NCI-H2029 treated with DMSO at 0.1 percent for 48 hours (cell line): ENCODE measurements at regions not wholly inside any gene's neighbourhood (a gene's known extent, or its start where the extent isn't known, plus 50 kb on each side); places are given as distances from the start of the nearest gene placed in this dataset.

Source experiments
- DNase-seq: peaks from one replicate; lab custom pipeline; 2025; lab: John Stamatoyannopoulos, UW

DNA sequence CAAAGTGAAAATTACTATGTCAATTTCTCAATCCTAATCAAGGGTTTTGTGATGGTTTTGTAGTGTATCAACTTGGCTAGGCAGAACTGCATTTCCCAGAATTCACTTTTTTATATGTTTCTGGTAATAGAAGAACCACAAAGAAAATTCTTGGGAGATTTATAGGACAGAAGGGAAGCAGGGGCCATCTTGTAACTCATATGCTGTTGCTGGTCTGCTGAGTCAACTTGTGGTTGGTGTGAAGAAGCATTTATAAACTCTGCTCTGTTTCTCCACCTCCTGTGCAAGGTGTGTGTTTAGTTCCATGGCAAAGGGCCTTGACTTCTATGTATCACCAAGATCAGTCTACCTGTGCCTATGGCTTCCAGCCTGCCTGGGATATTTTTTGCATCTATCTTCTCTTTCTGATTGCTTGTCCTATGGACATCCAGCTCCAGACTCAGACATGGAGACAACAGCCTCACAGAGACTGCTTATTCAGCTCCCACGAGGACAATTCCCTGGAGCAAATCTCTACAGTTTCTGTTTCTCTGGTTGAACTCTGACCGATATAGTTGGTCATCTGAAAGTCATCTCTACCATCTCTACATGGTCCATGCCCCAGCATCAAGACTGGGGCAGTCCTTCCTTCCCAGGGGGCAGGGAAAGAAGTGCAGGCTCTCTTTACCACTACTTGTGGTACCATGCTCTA, 364.3 kb upstream of the DDHD1 start:
- no peak for DNase-seq

DNA sequence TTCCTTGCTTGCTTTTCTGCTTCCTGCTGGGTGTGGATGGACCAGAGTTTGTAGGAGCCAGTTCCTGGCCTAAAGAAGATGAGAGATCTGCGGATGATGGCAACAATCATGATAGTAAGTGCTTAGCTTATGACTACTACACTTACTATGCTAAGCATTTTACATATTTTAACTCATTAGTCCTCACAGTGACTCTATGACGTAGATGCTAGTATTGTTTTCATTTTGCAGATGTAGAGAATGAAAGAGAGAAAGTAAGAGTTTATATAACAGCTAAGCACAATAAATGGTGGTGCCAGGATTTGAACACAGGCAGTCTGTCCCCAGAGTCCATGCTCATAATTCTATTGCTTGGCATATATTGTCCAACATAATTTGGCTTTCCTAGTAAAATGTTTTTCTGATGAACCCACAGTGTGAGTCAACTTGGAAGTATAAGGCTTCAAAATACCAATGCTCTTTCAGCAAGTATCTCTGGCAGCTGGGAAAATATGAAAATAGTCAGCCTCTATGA, 363.2 kb upstream of the DDHD1 start:
- no peak for DNase-seq

DNA sequence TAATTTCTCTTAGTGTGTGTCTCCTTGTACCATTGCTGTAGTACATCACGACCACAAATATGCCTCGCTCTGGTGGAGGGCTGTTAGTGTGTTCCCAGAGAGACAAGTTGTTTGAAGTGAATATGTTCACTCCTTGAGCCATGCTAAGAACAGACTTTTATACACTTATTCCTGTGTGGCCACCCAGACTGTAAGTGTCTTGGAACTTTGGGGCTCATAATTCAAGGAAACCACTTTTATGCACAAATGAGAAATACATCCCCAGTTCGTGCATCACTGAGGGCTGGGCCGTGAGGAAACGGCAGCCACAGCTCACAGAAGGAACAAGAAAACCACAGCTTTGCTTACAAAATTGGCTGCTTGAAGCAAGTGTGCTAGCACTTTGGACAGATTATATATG, 362.2 kb upstream of the DDHD1 start:
- DNase-seq = no peak

DNA sequence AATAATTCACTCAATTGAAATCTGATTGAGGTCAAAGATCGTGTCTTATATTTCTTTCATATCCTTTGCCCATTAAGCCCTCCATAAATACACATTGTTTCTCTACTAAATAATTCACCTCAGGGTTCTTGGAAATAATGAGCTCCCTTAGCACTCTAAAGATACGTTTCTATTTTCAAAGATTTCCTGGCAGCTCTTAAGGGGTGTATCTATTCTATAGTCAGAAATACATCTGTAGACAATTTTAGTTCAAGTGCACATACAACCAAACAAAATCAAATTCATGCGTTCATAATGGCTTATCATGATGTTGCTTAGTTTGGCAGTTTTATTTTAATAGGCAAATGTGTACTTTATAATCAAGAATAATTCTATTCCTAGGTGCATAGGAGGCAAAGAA, 361.1 kb upstream of the DDHD1 start:
- DNase-seq = no peak

GRCh38 chr14:53510281-53510912, 357.3 kb upstream of the DDHD1 start:
- DNase-seq = no peak

GRCh38 chr14:53509276-53510244, 356.4 kb upstream of the DDHD1 start:
- no peak for DNase-seq

- no peak for DNase-seq
Measured at GRCh38 chr14:53501361-53502211, 348.5 kb upstream of the DDHD1 start.

GRCh38 chr14:53500191-53500590, 347.1 kb upstream of the DDHD1 start:
- no peak for DNase-seq

- DNase-seq = no peak
Measured at GRCh38 chr14:53496668-53497067, 343.5 kb upstream of the DDHD1 start.

DNA sequence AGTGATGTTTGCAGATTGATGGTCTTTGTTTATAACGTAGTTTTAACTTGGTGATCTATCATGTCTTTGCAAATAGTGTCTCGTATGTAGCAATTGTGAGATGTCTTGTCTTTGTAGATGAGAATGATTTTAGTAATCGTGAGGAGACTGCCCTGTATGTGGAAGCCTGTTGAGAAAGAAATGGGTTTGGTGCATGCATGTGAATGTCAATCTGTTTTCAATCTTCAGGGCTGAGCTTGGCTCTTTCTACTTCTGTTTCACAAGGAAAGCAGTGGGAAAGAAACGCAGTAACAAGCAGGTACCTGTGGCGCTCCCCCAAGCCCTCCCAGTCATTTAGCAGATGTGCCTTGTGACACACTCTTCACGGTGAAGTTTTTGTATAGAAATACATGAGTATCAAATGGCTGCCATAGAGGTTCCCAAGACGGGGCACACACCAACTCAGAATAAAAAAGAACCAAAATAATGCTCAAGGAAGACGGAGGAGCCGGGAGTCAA, 342.8 kb upstream of the DDHD1 start:
- DNase-seq = no peak

- DNase-seq = no peak
Measured at GRCh38 chr14:53494587-53494986, 341.5 kb upstream of the DDHD1 start.

- DNase-seq = no peak
Measured at GRCh38 chr14:53493860-53494259, 340.7 kb upstream of the DDHD1 start.

- no peak for DNase-seq
Measured at GRCh38 chr14:53493320-53493719, 340.2 kb upstream of the DDHD1 start.

- DNase-seq = no peak
Measured at GRCh38 chr14:53491884-53492277, 338.8 kb upstream of the DDHD1 start.

- no peak for DNase-seq
Measured at GRCh38 chr14:53491256-53491883, 338.2 kb upstream of the DDHD1 start.

- no peak for DNase-seq
Measured at GRCh38 chr14:53478174-53478573, 325.1 kb upstream of the DDHD1 start.

- DNase-seq = no peak
Measured at GRCh38 chr14:53473480-53473879, 320.4 kb upstream of the DDHD1 start.

- DNase-seq = no peak
Measured at GRCh38 chr14:53472306-53472705, 319.2 kb upstream of the DDHD1 start.

GRCh38 chr14:53470351-53471043, 317.4 kb upstream of the DDHD1 start:
- no peak for DNase-seq

DNA sequence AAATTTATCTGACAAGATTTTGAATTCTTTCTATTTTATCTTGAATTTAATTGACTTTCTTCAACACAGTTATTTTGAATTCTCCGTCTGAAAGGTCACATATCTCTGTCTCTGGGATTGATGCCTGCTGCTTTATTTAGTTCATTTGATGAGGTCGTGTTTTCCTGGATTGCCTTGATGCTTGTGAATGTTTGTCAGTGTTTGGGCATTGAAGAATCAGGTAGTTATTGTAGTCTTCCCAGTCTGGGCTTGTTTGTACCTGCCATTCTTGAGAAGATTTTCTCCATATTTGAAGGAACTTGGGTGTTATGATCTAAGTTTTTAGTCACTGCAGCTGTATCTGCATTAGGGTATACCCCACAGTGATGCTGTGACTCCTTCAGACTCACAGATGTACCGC, 315.8 kb upstream of the DDHD1 start:
- no peak for DNase-seq
